GM19035 (cell line): ENCODE measurements at regions not wholly inside any gene's neighbourhood (a gene's known extent, or its start where the extent isn't known, plus 50 kb on each side); places are given as distances from the start of the nearest gene placed in this dataset.

Source experiments
- ATAC-seq: cut with Tn5 transposase; IDR thresholded peaks from one replicate; pipeline ENCODE4 v1.9.1; 2021; ENCODE audit not compliant: unreplicated experiment

DNA sequence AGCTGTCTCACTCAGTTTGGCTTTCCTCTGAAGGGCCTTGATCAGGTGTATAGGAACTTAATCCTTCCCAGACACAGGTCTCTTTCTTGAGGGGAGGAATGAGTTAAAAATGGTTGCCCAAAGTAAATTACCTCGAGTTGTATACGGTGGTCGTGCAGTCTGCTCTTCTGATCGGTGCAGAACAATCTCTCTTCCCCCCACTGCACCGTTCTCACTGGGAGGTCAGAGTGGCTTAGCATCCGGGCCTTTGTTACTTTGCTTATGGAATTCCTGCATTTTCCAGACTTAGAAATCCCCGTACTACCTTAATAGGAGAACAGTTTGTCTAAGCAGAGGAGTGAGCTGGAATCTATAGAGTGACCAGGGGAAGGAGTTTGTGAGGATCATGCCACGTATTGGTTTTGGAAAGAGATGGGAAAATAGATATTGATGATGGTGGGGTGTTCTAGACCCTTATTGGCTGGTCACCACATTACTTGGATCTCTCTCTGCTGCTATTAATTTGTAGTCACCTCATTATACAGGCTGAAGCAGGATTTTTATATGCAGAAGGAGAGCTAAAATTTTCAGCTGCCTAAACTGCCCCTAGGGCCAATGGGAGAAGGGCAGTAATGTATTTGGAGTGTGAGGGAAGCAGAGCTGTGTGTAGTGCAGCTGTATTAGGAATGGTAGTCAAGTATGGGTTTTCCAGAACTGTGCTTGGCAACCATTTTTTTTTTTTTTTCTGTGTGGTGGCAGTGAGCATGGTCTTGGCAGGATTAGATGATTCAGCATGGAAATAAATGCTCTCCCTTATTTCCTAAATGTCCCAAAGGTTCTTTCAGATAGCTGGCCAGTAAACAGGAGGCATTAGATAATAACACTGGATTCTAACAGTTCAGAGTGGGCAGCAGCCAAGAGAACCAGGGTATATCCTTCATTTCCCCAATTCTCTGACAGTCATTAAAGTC lies 81.5 kb downstream of the NDUFS5 start:
- ATAC-seq: no peak

DNA sequence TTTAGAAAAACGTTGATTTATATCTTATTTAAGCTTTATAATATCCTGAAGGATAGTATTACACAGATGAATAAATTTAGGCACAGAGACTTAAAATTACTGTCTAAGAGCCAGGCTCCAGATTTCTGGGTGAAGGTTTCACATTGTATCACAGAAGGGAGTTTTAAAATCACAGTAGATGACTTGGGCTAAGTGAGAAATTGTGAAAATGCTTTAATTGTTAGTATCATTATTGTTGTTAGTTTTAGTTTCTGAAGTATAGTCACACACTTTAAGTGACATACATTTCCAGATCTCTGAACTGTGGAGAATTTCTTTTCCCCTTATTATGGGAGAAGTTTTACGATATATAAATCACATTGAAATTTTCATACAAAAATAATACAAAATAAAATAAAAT lies 83.5 kb downstream of the NDUFS5 start:
- ATAC-seq: no peak

DNA sequence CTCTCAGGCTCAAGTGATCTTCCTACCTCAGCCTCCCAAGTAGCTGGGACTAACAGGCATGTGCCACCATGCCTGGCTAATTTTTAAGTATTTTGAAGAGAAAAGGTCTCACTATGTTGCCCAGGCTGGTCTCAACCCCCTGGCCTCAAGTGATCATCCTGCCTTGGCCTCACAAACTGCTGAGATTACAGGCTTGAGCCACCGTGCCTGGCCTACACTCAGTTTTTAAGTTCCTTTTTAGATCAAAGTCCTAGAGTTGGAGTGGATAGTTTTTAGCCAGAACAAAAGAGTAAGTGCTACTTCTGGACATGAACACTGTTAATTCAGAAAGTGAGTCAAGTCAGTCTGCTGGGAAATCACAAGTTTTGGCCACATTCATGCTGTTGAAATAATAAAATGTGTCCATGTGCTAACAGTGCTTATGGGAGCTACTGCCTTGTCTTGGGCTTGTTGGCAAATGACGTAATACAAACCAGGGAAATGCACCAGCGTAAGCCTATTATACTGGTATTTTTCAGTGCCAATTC lies 84.2 kb downstream of the NDUFS5 start:
- ATAC-seq: no peak

DNA sequence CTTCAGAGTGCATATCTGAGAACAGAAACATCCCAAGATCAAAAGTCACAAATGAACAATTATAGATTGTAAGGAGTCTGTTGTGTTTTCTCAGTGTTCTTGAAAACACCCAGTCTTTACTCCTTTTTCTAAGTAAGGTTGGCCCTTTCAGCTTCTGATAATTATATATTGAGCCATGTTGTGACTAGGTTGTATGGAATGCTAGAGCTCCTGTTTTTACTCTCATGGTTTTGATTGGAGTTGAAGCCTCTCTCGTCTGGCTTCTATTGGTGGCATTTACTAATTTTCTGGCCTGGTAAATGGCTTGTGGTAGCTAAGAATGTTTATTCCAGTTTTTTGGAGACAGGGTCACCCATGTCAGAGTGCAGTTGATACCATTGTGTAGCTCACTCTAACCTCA lies 84.7 kb downstream of the NDUFS5 start:
- ATAC-seq: no peak

DNA sequence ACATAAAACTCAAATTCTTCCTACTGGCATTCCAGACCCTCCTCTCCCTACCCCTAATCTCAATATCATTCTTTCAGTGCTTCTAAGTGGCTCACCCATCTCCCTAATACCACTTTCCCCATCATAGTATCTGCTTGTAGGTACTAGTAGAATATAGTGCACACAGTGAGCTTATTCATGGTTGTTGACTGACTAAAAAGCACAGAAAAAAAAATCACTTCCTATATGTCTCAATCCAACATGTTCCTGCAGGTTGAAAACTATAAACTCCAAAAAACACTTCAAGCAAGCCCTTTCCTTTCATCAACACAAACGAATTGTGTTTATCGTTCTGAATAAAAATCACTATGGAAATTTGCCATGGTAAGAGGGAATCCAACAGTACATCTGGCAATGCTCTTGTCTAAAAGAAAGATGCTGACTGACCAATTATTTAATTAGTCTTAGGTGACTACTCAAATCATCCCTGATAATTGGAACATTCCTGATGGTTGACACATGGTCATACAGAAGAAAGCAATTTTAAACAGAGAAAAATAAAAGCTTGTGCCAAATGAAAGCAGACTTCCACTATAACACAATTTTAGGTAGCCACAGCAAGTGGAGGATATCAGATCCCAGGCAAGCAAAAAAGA lies 87.1 kb downstream of the NDUFS5 start:
- ATAC-seq: no peak

DNA sequence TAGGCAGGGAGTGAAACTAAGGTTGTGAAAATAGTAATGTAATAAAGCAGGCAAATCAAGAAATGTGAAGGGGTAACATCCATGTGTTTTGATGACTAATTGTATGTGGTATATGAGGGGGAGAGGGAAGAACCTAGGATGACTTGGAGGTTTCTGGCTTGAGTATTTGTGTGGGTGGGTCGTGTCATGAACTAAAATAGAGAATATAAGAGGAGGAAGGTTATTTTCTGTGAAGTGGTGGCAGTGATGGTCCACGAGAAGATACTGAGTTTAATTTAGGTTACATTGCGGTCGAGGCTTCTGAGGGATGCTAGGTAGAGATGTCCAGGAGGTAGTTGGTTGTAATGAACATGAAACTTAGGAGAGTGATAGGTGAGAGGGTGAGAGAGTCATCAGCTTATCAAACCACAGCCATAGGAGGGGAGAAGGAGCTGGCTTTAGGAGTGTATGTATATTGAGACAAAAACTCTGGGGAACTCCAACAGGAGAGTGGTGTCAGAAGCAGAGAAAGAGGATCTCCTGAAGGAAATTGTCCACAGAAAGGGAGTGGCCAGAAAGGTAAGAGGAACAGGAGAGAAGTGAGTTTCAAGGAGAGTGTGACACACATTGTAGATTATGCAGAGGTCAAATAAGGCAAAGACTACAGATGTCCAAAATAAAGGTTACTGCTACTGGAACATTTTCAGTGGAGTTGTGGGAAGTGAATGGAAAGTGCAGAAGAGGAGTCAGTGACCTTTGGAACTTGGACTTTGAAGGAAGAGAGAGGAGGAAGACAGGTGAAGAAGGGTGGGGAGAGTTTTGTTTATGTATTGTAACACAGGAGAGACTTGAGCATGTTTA lies 89.0 kb upstream of the MACF1 start:
- no peak for ATAC-seq

DNA sequence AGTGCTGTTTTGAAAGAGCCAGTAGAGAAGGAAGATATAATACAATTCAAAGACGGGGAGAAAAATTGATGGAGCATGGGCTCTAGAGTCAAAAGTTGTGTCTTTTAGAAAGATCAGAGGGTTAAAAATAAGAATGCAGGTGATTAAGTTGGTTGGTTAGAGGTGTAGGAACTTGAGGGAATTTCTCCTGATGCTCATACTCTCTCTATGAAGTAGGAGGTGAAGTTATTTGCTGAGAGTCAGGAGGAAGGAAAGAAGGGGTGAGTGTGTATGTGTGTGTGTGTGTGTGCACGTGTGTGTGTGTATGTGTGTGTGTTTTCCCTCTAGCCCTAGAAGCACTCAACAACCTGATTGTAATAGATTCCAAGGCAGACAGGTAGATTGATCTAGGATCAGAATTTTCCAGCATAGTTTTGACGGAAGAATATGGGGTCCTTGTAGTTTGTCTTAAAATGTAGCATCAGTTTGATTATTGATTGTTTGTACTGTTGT lies 88.3 kb upstream of the MACF1 start:
- no peak for ATAC-seq

DNA sequence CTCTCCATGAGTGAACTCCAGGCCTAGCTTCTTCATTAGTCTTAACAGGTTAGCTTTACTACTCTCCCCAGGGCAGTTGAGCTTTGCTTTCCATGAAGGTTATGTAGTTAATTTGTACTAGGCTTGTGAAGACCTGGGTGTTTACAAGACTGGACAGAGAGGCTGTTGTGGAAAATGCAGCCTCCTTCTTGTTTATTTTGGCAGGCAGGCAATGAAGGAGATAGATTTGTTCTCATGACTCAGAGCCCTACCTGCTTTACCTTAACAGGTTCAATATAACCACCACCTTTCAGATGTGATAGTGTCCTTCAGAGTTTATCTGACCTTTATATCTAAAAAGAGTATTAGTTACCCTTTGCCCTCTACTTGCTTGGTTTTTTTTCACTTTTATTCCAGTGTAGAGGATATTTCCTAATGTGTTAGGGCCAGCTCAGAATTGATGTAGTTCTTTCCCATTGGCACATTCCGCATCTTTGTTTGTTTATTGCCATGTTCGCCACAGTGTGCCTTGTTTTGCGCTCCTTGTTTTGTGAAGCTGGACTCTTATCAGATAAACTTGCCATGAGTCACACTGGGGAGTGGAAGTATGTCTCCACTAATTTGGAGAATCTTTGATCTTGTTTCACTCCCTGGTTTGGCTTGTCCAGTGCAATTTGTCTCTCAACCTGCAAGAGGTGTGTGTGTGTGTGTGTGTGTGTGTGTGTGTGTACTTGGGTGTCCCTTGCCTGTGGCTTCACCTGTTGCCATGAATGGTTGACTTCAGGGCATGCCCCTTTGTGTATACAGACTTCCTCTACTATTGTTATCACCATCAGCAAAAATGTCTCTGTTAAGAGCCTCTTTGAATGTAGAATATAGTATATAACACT lies 87.4 kb upstream of the MACF1 start:
- no peak for ATAC-seq

DNA sequence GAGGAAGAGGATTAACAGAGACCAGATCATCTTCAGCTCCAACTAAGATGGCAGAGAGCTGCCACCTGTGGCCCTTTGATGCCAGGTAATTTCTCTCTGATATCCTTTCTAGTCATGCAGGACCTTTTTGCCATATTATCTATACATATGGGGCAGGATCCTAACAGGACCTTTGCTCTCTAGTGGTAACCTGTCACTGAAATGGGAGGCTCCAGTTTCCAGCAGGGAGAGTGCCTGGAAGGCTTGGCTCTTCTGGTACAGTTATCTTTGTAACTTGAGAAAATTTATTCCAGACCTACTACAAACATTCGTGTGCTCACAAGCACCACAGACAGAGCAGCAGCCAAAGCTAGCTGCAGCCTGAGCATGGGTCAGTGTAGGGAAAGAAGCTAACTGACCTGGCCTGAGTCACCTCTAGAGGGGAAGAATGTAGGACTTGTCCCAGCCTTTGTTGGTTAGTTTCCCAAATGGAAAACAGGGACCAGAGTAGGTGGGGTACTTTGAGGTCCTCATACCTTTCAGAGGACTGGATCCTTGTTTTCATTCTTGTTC lies 86.5 kb upstream of the MACF1 start:
- ATAC-seq: no peak

DNA sequence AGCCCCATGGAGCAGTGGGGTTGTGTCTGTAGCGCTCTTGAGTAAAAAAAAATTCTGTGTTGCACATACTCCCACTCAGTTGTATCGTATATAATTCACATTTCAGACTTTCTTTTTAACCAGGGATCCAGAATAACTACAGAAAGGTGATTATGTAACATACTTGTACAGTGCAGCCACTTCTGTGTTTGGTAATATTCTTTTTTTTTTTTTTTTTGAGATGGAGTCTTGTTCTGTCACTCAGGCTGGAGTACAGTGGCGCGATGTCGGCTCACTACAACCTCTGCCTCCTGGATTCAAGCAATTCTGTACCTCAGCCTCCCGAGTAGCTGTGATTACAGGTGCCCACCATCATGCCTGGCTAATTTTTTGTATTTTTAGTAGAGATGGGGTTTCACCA lies 82.4 kb upstream of the MACF1 start:
- no peak for ATAC-seq

DNA sequence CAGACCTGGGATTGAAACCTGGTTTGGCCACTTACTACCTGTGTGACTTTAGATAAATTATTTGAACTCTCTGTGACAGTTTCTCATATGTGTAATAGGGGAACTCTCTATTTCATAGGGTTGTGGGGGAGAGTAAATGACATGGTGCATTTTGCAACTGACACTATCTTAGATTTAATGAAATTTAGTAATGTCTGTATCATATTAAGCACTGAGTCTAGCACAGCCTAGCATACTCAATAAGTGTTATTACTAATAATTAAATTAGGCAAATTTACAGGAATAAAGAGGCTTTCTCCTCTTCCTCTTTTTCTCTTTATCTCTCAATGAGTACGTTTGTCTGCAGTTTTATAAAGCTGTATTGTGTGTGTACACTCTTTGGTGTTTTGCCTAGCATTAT lies 80.2 kb upstream of the MACF1 start:
- ATAC-seq: no peak

DNA sequence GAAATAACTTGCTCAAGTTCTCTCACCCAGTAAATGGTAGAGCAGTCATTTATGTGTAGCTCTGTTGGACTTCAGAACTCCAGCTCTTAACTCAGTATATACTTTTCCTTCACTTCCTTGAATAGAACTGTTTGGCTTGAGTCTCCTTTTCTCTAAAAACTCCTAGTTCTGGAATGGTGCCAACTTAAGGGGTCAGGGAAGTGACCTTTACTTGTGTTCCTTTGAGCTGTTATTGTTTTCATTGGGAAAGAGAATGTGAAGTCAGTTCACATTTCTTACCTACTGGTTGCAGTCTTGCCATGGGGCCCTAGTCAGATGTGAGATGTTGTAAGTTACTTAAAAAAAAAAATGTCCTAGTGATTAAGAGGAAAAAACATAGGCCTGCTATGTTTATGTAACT lies 77.0 kb upstream of the MACF1 start:
- ATAC-seq: no peak

DNA sequence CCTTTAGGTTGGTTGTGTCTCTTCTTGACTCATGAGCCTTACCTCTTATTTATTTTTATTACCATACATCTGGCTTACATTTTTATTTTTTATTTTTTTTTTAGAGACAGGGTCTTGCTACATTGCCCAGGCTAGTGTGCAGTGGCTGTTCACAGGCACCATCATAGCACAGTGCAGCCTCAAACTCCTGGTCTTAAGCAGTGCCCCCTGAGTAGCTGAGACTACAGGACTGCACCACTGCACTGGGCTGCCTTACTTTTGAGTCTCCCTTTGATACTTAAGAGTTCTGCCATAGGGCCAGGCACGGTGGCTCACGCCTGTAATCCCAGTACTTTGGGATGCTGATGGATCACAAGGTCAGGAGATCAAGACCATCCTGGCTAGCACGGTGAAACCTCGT lies 76.4 kb upstream of the MACF1 start:
- no peak for ATAC-seq

DNA sequence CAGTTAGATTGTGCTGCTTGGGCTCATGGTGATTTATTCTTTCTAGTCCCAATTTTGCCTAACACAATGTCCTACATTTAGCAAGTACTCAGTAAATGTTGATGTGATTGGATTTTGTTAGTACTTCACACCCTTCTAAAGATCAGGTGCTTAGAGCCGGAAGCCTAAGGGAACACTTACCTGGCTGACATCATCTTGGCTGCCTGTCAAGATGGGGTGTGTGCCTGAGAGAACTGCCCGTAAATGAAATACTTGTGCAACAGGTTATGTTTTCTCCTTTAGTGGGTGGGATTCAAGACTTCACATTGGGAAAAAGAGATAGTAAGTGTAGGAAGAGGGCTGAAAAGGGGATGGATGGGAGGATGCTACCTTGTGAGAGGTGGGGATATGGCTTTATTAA lies 75.5 kb upstream of the MACF1 start:
- no peak for ATAC-seq

DNA sequence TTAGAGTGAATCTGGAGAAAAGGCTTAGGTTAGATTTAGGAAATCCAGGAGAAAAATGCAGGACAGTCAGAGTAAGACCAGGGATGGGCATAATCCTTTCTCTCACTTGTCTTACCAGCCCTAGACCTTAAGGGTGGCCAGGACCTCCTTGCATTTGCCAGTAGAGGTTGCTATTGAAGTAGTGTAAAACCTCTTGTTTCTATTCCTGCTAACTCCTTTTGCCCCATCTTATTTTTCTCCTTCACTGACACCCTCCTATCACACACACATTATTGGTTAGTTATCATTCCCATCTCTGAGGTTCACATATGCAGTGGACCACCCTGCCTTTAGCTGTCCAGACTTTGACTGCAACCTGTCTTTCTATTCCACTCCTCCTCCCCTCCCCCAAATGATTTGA lies 75.0 kb upstream of the MACF1 start:
- no peak for ATAC-seq

DNA sequence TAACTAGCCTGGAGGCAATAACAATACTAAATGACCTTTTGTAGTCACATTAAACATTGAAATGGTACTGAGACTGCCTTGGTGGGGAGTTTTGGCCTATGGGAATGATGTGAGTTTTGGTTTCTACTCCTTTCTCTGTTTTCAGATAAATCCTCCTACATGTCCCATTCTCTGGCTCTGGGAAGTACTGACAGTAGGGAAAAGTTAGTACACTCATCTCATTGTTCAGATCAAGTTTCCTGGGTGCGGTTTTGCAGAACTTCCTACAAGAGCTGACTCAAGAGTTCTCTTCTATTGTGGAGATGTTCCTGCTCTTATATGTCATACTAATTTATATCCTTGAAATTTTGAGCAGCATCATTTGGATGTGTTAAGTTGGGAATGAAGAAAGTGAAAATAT lies 74.2 kb upstream of the MACF1 start:
- ATAC-seq: no peak

DNA sequence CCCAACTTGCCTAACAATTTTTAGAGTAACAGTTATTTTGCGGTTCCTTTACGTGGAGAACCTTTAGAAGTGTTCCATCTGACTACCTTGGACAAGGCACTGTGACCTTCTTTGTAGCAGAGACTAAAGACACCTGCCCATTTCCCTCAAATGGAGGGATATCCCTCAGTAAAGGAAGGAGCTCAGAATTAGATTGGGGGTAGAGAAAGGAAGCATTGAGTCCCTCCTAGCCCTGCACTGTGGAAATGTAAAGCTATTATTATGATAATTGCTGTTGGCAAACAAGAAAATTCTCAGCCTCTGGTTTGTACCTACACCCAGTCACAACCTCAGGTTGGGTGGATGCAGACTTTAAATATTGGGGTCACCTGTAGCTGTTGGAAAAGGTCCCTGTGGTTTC lies 72.6 kb upstream of the MACF1 start:
- no peak for ATAC-seq

DNA sequence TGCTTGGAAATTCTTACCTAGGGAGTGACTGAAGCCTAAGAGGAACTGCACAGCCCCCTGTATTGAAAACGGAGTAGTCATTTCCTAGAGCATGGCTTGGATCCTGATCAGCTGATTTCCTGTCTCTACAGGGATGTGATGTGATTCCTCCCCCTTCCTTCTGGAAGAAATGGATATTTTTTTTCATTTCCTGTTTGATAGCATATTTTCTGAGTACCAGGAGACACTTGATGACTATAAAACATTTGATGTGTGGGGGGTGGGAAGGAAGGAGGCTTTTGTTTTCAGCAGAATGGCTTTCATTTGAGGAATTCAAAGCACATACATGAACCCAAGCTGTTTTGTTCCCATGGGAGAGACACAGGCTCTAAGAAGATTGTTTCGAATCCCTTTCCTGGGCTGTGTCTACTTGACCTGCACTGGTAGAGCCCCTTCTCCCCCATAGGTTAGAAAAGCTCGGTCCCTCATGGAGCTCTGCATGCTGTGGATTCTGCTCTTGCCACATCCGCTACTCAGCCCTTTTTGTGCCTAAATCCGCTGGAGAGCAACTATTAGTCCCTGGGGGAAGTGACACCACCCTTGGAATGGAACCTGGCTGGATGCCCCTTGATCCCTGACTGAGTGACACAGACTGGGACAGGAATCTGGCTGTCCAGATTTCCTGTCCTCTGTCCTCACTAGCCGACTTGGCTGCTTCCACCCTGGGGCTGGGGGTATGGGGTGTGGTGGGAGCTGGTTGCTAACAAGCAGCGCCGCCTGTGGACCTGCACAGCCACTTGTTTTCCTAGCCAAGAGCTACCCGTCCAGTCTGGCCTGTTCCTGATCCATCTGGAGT lies 71.8 kb upstream of the MACF1 start:
- ATAC-seq: no peak

DNA sequence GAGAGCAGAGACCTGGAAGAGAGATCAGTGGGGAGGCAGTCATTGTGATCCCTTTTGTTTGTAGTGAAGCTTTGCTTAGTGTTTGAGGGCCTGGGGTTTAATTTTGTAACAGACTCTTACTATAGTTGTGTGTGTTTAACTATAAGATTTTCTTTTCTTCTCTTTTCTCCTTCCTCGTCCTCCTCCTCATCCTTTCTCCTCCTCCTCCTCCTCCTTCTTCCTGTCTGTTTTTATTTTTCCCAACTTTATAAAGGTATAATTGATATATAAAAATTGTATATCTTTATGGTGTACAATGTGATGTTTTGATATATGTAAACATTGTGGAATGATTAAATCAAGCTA lies 71.2 kb upstream of the MACF1 start:
- ATAC-seq: no peak
